Ishikawa (cell line): ENCODE measurements at regions not wholly inside any gene's neighbourhood (a gene's known extent, or its start where the extent isn't known, plus 50 kb on each side); places are given as distances from the start of the nearest gene placed in this dataset.

Experiments used
- CEBPB ChIP-seq: IDR thresholded peaks from 2 replicates; pipeline ENCODE4 v1.6.1; 2012
- CREB1 ChIP-seq: IDR thresholded peaks from 2 replicates; pipeline ENCODE4 v1.6.1; 2012; ENCODE audit warnings: low read depth
- EGR1 ChIP-seq: IDR thresholded peaks from 2 replicates; pipeline ENCODE4 v1.6.1; 2012
- EP300 ChIP-seq: IDR thresholded peaks from 2 replicates; pipeline ENCODE4 v1.6.1; 2012; ENCODE audit warnings: borderline replicate concordance
- FOXM1 ChIP-seq: IDR thresholded peaks from 2 replicates; pipeline ENCODE4 v1.6.1; 2012; ENCODE audit warnings: low read depth, borderline replicate concordance
- NFIC ChIP-seq: IDR thresholded peaks from 2 replicates; pipeline ENCODE4 v1.6.1; 2012
- RAD21 ChIP-seq: IDR thresholded peaks from 2 replicates; pipeline ENCODE4 v1.6.1; 2012; ENCODE audit warnings: low read depth
- TAF1 ChIP-seq: IDR thresholded peaks from 2 replicates; pipeline ENCODE4 v1.6.1; 2012; ENCODE audit warnings: low read depth, mild to moderate bottlenecking
- TCF12 ChIP-seq: IDR thresholded peaks from 2 replicates; pipeline ENCODE4 v1.6.1; 2012; ENCODE audit warnings: low read depth
- TEAD4 ChIP-seq: IDR thresholded peaks from 2 replicates; pipeline ENCODE4 v1.6.1; 2012
- USF1 ChIP-seq: IDR thresholded peaks from 2 replicates; pipeline ENCODE4 v1.6.1; 2012
- YY1 ChIP-seq: IDR thresholded peaks from 2 replicates; pipeline ENCODE4 v1.6.1; 2012; ENCODE audit warnings: low read depth
- ZBTB7A ChIP-seq: IDR thresholded peaks from 2 replicates; pipeline ENCODE4 v1.6.1; 2012; ENCODE audit warnings: low read depth
- TF ChIP-seq, protein P1 (sequence below): IDR thresholded peaks from 2 replicates; pipeline ENCODE4 v1.6.1; 2012
- TF ChIP-seq, protein P2 (sequence below): IDR thresholded peaks from 2 replicates; pipeline ENCODE4 v1.6.1; 2012; ENCODE audit warnings: low read depth, mild to moderate bottlenecking

DNA sequence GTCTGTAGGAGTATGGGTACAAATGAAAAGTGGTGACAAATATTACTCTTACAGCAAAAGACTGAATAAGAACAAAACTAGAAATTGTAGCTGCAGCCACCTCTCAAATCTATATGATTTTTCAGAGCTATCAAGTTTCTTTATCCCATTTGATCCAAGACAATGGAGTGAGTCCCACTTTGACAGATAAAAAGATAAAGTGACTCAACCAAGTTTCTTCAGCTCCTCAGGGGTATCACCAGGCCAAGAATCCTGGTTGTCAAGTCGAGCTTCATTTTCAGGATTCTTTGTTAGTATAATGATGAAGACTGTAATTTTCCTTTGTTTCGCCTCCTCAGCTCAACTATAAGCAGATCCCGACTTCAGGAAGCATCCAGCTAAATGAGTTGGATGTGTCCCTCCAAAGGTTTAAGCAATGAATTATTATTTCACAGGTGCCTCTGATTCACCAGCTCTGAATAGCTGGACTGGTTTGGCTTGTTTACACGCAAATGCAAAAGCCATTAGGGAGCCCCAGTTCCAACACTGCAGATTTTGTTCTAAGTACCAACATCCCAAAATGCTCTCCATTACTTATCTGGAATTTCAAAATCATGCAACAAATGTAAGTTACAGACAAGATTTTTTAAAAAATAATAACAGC lies 238.9 kb downstream of the MAFB start:
- TF ChIP-seq FOXM1 (no peak), YY1 (no peak), USF1 (no peak), TAF1 (no peak), TCF12 (no peak), EGR1 (no peak), RAD21 (no peak), CEBPB (no peak), NFIC (no peak), TEAD4 (no peak), ZBTB7A (no peak), CREB1 (no peak)
- TF ChIP-seq, protein P1, sequence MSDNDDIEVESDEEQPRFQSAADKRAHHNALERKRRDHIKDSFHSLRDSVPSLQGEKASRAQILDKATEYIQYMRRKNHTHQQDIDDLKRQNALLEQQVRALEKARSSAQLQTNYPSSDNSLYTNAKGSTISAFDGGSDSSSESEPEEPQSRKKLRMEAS: no peak
- TF ChIP-seq, protein P2, sequence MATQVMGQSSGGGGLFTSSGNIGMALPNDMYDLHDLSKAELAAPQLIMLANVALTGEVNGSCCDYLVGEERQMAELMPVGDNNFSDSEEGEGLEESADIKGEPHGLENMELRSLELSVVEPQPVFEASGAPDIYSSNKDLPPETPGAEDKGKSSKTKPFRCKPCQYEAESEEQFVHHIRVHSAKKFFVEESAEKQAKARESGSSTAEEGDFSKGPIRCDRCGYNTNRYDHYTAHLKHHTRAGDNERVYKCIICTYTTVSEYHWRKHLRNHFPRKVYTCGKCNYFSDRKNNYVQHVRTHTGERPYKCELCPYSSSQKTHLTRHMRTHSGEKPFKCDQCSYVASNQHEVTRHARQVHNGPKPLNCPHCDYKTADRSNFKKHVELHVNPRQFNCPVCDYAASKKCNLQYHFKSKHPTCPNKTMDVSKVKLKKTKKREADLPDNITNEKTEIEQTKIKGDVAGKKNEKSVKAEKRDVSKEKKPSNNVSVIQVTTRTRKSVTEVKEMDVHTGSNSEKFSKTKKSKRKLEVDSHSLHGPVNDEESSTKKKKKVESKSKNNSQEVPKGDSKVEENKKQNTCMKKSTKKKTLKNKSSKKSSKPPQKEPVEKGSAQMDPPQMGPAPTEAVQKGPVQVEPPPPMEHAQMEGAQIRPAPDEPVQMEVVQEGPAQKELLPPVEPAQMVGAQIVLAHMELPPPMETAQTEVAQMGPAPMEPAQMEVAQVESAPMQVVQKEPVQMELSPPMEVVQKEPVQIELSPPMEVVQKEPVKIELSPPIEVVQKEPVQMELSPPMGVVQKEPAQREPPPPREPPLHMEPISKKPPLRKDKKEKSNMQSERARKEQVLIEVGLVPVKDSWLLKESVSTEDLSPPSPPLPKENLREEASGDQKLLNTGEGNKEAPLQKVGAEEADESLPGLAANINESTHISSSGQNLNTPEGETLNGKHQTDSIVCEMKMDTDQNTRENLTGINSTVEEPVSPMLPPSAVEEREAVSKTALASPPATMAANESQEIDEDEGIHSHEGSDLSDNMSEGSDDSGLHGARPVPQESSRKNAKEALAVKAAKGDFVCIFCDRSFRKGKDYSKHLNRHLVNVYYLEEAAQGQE: no peak

- TF ChIP-seq USF1 (no peak), EGR1 (no peak), TCF12 (no peak), EP300 (no peak), YY1 (no peak), CEBPB (no peak), TEAD4 (no peak), CREB1 (no peak)
- TF ChIP-seq, protein P1: no peak
- TF ChIP-seq, protein P2: no peak
Observed at GRCh38 chr20:40449144-40449690, 239.8 kb downstream of the MAFB start.

GRCh38 chr20:40446888-40447287 lies 242.1 kb downstream of the MAFB start:
- TF ChIP-seq ZBTB7A (no peak), NFIC (no peak), TEAD4 (no peak), EGR1 (no peak), TCF12 (no peak), CREB1 (no peak), EP300 (no peak), USF1 (no peak), YY1 (no peak), TAF1 (no peak), CEBPB (no peak)
- TF ChIP-seq, protein P1: no peak
- TF ChIP-seq, protein P2: no peak

GRCh38 chr20:40444516-40444915 lies 244.5 kb downstream of the MAFB start:
- TF ChIP-seq NFIC (no peak), FOXM1 (no peak), TCF12 (no peak)
